ENCODE measurements at regions not wholly inside any gene's neighbourhood (a gene's known extent, or its start where the extent isn't known, plus 50 kb on each side); places are given as distances from the start of the nearest gene placed in this dataset.
A peak's percentile ranks its signal among the peaks of the same experiment; 100 is the strongest.

- no peak for DNase-seq (ENCODE audit: low spot score)
These were observed 279.0 kb downstream of the ATXN7L3B start for GRCh38 chr12:74816398-74817175.

GRCh38 chr12:74817499-74817898, 279.9 kb downstream of the ATXN7L3B start:
- DNase-seq (ENCODE audit: low spot score), result no peak

GRCh38 chr12:74818412-74818811, 280.8 kb downstream of the ATXN7L3B start:
- no peak for DNase-seq (ENCODE audit: low spot score)

- no peak for DNase-seq (ENCODE audit: low spot score)
These were observed 282.7 kb downstream of the ATXN7L3B start for GRCh38 chr12:74820324-74820723.

- no peak for DNase-seq (ENCODE audit: low spot score)
These were observed 298.9 kb downstream of the ATXN7L3B start for GRCh38 chr12:74836567-74836966.

GRCh38 chr12:74846116-74846515, 308.5 kb downstream of the ATXN7L3B start:
- DNase-seq (ENCODE audit: low spot score), result no peak

GRCh38 chr12:74847169-74847568, 309.5 kb downstream of the ATXN7L3B start:
- DNase-seq (ENCODE audit: low spot score), result no peak

GRCh38 chr12:74848006-74848405, 310.4 kb downstream of the ATXN7L3B start:
- no peak for DNase-seq (ENCODE audit: low spot score)

GRCh38 chr12:74849801-74850200, 312.2 kb downstream of the ATXN7L3B start:
- DNase-seq (ENCODE audit: low spot score), result no peak

- no peak for DNase-seq (ENCODE audit: low spot score)
These were observed 334.2 kb downstream of the ATXN7L3B start for GRCh38 chr12:74871817-74872216.

- no peak for DNase-seq (ENCODE audit: low spot score)
These were observed 323.9 kb downstream of the KCNC2 start for GRCh38 chr12:74885775-74886174.

GRCh38 chr12:74889073-74889472, 320.6 kb downstream of the KCNC2 start:
- no peak for DNase-seq (ENCODE audit: low spot score)

- no peak for DNase-seq (ENCODE audit: low spot score)
These were observed 319.9 kb downstream of the KCNC2 start for GRCh38 chr12:74889563-74890236.

GRCh38 chr12:74890237-74890599, 319.4 kb downstream of the KCNC2 start:
- DNase-seq (ENCODE audit: low spot score), result no peak

- DNase-seq (ENCODE audit: low spot score), result no peak
These were observed 318.5 kb downstream of the KCNC2 start for GRCh38 chr12:74891083-74891668.

GRCh38 chr12:74892057-74892633, 317.5 kb downstream of the KCNC2 start:
- no peak for DNase-seq (ENCODE audit: low spot score)

- no peak for DNase-seq (ENCODE audit: low spot score)
These were observed 313.5 kb downstream of the KCNC2 start for GRCh38 chr12:74896186-74896585.

GRCh38 chr12:74897425-74898211, 312.0 kb downstream of the KCNC2 start:
- DNase-seq (ENCODE audit: low spot score), result no peak

- no peak for DNase-seq (ENCODE audit: low spot score)
These were observed 310.4 kb downstream of the KCNC2 start for GRCh38 chr12:74899031-74899829.

GRCh38 chr12:74900232-74900631, 309.4 kb downstream of the KCNC2 start:
- no peak for DNase-seq (ENCODE audit: low spot score)

GRCh38 chr12:74903522-74903921, 306.1 kb downstream of the KCNC2 start:
- DNase-seq (ENCODE audit: low spot score), result peak; percentile 41

Measured in NAMALWA (cell line).